Nucleus accumbens (tissue), 56 donors: ENCODE measurements at regions not wholly inside any gene's neighbourhood (a gene's known extent, or its start where the extent isn't known, plus 50 kb on each side); places are given as distances from the start of the nearest gene placed in this dataset.
"Not testable (repeated sequence)": the region's sequence is repeated elsewhere in the genome, so short reads cannot be mapped to it uniquely, and the experiment has no call there.

Experiments
- DNase-seq, 56 donors: peaks; one replicate each; lab custom pipeline; 2025; lab: John Stamatoyannopoulos, UW

DNA sequence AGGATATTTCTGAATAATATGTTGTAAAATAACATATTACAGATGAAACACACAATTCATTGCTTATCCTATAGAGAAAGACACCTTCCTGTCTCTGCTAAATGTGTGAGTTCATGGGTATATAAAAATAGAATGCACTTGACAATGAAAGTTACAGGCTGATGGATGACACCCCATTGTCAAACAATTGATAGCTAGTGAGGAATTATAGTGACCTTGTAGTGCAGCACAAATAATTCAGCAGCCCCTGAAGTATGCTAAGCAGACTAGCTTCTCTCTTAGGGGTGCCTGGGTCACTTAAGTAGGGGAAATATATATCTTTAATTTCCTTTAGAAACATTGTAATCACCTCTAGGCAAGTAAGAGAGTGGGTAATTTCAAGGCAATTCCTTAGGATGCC is 826.2 kb downstream of the CDH8 start:
- DNase-seq: no peak

DNA sequence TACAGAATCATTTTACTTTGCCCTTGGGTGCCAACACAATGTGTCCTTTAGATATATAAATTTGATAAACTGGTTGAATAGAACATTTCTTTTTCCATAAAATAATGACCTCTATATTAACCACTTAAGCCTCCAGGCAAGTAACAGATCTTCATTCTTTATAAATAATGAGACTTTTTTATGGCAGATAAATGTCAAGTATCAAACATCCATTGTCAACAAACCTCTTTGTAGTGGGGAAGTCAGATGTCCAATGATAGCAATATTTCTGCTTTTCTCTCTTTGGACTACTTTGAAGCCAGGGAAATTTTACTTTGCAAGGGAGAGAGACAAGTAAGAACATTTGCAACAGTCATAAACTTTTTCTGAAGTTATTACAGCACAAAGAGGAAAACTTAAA is 841.2 kb downstream of the CDH8 start:
- DNase-seq: no peak

DNA sequence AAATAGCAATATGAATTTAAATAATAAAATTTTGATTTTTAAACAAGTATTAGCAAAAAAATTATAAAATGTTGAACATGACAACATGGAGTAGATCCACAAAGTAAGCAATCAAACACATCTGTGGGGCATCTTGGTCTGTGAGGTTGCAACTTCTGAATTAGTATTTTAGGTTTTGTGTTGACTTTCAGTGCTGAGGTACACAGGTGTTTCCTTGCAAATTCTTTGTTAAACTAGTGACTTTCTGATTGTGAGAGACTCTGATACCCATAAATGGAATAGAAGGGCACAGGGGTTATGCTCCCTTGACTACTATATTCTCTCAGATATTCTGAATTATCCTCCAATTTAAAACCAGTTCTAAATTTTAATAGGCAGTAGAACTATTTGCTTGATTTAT is 841.7 kb downstream of the CDH8 start:
- DNase-seq: no peak

DNA sequence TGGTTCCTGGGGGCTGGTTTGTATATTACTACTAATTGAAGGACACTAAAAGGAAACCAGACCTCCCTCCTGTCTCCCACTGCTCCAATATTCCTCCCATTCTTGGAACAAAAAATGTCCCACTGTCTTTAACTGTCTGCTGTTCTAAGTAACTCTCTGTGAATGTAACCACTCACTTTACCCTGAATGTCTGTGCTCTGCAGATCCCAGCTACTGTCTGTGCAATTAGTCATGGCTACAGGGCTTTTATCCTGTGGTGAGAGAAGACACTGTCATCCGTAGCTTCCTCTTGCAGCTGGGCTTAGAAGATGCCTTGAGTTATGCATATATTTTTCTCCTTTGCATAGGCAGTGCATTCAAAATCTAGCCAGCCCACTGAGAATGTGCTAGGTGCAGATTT is 853.8 kb downstream of the CDH8 start:
- no peak for DNase-seq

DNA sequence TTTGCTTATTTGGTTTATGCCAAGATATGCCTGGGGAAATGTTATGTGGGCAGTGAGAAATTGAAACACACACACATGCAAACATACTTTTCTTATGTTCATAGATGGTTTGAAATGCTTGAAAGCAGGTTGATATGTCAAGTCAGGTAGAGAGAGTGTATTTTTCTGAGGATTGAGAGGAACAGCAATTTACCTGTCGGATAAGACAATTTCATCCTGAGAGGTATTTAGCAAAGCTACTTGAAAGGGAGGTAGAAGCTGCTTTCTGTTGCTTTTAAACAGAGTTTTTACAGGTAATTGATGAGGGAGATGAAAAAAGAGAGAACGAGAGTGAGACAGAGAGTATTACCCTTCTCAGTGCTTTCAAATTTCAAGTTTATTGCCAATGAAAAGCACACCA is 854.3 kb downstream of the CDH8 start:
- no peak for DNase-seq

DNA sequence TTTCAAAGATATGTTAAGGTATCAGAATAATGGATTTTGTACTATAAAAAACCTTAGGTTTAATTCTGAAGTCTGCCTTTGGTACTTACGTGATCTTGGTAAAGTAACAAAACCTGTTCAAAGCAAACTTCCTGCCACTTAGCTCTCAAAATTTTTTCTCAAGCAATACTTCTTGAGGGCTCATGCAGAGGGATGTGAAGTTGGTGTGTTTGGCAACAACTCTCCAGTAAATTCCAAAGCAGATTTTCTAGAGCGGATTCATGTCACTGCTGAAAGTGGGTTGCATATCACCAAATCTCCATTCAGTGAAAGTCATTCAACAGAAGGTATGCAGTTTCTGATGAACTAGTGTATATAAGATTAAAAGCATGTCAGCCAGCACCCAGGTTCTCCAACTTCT is 856.7 kb downstream of the CDH8 start:
- no peak for DNase-seq

DNA sequence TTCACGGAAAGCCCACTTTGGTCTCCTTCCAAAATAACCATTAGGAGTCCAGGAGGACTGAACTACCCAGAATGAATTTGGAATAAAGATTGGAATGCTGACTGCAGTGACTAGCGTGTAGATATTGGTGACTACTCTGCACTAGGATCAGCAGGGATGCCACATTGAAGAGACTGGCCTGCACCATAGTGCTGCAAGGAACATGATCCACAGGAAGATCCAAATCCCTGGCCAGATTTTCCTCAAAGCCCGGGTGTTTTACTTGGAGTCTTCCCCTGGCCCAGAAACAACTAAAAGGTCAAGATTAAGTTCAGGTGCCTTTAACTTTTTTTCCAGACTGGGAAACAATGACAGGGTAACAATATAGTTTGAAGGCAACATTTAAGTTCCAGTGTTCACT is 870.4 kb downstream of the CDH8 start:
- no peak for DNase-seq

DNA sequence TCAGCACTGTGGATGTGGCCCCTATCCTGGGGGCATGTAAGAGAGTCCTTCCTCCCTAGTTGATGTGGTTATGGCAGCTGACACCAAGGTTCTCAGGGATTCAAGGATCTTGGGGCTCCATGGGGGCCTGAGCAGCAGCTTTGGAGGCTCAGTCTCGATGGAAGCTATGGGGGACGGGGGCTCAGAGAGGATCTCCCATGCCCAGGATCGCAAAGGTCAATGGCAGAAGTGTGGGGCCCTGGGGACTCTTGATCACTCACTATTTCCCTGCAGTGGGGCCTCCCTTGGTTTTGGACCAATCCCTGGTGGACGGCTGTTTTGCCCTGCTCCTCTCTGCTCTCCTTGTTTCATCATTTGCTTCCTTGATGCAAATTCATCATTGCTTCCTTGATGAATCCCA is 885.9 kb downstream of the CDH8 start:
- no peak for DNase-seq

DNA sequence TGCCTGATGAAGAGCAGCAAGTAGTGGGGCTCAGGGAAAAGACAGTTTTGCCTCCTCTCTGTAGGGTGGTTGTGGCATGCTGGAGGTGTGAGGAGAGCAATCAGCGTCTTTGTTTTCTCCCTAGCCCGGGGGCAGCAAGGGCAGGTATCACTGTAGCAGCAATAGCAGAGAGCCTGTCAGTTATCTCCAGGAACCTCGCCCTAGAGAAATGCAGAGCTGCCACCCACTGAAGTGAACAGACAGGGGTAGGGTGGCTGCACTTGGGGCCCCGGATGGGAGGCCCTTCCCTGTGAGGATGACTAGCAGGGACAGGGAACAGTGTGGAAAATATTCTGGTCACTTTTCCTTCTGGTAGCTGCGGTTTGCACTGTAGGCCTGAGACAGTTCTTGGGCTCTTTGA is 886.5 kb downstream of the CDH8 start:
- DNase-seq: no peak

DNA sequence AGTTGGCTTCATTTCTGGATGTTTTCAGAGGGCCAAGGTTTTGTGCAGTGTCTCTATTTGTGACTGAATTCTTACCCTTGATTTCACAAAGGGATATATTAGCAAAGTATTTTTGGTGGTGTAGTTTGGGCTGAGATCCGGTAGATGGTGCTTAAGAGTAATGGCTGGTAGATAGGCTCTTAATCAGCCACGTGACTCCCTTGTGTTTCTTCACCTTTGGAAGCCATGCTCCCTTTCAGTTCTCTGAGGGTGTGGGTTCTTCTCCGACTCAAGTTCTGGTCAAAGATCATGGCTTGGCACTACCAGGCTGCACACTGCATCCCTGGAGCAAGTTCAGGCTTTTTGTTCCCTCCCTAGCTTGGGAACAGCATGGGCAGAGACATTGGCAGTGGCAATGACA is 887.3 kb downstream of the CDH8 start:
- DNase-seq: no peak

DNA sequence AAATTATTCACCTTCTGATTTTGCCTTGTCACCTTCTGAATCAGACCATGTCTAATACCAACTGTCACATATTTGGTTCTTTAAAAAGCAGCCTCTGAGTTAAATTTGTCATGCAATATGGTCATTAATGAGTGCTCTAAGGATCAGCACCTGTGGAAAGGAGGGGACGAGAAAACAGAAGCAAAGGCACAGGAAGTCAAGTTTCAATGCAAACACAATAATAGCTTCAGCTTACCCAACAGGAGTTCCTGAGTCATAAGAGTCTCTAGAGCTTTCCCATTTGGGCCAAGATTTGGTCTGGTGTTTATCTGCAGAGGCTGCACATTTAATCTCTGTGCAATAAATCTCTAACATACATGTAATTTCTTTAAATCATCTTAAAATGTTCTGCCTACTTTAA is 889.8 kb downstream of the CDH8 start:
- no peak for DNase-seq

DNA sequence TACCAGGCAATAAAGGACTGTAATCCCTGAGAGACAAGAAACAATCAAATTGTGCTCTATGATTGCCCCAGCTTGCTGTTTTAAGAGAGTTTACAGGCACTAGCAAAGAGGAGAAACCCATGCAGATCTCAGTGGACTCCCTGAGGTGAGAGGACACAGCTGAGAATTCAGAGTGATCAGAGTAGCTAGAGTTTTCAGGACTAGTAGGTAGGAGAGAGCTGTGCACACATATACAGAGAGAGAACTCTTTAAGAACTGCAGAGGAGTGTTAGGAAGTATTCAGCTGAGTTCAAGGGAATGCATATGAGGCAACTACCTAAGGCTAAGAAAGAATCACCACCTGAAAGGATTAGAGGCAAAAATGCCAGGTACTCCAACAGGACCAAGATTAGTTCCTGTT is 904.8 kb downstream of the CDH8 start:
- DNase-seq: no peak

DNA sequence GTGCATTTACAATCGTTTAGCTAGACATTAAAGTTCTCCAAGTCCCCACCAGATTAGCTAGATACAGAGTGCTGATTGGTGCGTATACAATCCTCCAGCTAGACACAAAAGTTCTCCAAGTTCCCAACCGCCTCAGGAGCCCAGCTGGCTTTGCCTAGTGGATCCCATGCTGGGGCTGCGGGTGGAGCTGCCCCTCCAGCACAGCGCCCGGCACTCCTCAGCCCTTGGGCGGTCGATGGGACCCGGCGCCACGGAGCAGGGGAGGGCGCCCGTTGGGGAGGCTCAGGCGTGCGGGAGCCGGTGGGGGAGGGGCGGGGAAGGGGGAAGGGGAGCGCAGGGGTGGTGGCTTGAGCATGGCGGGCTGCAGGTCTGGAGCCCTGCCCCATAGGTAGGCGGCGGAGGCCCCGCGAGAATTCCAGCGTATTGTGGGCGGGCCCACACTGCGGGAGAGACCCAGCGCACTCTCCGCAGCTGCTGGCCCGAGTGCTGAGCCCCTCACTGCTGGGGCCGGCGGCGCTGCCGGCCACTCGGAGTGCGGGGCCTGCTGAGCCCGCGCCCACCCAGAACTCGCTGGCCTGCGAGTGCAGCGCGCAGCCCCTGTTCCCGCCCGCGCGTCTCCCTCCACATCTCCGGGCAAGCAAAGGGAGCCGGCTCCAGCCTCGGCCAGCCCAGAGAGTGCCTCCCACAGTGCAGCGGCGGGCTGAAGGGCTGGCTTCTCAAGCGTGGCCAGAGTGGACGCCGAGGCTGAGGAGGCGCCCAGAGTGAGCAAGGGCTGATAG is 907.5 kb downstream of the CDH8 start:
- no peak for DNase-seq

DNA sequence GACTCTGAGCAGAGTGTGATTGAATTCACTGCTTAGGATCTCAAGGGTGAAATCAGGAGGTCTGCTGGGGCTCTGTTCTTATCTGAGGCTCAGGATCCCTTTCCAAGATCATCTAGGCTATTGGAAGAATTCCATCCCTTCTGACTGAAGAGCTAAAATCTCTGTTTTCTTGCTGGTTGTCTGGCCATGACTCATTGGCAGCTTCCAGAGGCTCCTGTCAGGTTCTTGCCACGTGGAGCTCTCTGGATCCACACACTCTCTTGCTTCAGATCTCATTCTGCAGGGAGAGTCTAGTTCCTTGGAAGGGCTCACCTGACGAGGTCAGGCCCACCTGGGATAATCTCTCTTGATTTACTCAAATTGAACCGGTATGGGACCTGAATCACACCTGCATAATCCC is 930.7 kb downstream of the CDH8 start:
- DNase-seq: no peak

DNA sequence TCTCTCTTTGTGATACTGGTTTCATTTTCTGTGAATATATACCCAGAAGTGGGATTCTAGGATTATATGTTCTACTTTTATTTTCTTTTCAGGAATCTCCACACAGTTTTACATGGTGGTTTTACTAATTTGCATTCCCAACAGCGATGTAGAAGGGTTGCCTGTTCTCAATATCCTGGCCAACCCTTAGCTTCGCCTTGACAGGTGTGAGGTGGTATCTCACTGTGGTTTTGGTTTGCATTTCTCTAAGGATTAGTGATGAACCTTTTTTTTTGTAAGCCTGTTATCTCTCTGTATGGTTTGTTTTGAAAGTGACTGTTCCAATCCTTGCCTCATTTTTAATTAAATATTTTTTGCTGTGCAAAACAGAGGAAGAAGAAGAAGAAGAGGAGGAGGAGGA is 937.7 kb downstream of the CDH8 start:
- DNase-seq: no peak

DNA sequence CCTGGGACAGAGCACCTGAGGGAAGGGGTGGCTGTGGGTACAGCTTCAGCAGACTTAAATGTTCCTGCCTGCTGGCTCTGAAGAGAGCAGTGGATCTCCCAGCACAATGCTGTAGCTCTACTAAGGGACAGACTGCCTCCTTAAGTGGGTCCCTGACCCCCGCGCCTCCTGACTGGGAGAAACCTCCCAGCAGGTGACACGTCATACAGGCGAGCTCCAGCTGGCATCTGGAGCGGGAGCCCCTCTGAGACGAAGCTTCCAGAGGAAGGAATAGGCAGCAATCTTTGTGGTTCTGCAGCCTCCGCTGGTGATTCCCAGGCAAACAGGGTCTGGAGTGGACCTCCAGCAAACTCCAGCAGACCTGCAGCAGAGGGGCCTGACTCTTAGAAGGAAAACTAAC is 944.9 kb downstream of the CDH8 start:
- not testable (repeated sequence) for DNase-seq

DNA sequence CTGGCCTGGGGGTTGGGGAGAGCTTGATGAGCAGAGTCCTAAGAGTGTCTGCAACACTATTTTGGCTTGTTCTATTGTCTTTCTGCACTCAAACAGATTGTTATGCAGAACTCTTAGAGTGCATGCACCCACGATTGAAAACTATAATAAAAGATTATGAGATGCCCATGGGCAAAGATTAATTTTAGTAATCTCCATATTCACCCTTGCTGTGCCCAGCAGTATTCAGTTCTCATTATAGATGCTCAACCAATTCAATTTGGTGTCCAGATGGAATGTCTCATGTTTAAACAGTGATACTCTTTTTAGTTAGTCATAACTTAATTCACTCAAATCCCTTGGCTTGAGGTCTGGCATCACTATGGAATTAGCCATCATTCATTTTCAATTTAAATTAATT is 952.5 kb downstream of the CDH8 start:
- DNase-seq: no peak

DNA sequence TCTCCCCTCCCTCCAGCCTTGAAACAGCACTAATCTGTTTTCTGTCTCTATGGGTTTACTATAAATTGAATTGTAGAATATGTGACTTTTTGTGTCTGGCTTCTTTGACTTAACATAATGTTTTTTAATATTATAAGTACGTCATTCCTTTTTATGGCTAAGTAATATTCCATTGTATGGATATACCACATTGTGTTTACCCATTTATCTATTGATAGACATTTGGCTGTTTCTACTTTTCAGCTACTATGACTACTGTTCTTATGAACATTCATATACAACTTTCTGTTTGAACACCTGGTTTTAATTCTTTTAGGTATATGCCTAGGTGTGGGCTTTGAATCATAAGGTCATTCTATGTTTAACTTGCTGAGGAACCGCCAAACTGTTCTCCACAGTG is 961.9 kb downstream of the CDH8 start:
- no peak for DNase-seq

DNA sequence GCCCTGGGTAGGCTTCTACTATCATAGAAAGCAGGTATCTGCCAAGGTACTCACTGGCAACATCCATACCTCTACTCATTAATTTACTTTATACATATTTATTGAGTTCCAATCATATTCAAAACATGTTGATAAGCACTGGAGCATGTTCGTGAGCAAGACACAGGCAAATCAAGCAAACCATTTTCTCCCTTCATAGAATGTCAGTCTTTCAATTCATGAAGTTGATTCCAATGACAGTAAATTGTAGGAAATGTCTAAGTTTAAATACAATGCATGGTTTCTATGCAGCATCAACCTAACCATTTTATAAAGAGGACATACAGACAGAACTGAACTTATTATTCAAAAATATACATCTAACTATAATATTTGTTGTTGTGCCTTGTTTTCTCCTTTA is 978.6 kb downstream of the CDH8 start:
- no peak for DNase-seq

DNA sequence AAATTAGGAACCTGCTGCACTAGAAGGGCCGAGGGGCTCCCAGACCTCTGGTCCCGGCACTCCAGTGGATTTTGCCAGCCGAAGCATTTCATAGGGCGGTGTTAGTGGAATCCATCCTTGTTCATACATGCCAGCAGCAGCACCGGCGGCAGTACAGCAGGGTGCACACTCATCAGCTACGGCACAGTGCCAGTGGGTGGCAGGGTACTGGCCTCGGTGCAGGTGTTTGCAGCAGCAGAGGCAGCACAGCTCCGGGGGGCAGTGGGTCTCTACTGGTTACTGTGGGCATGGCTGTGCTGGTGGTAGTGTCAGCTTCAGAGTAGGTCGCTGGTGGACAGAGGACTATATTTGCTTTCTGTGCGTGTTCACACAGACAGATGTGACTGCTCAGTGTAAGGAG is 985.7 kb downstream of the CDH8 start:
- no peak for DNase-seq

DNA sequence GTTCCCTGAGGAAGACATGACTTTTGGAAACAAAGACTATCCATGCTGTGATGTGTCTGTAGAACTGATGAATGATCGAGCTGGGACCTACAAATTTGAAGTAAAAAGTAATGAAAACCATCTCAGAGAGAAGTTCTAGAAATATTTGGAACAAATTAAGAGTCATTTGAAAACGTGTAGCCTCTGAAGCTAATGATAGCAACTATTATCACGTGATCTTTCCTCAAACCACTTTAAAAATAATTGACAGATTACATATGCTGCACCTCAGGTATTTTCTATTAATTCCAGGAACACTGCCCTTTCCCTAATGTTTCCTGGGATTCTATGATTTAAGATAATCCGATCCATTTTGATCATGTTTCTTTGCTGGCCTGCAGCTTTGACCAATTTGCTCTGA is 990.3 kb downstream of the CDH8 start:
- no peak for DNase-seq

DNA sequence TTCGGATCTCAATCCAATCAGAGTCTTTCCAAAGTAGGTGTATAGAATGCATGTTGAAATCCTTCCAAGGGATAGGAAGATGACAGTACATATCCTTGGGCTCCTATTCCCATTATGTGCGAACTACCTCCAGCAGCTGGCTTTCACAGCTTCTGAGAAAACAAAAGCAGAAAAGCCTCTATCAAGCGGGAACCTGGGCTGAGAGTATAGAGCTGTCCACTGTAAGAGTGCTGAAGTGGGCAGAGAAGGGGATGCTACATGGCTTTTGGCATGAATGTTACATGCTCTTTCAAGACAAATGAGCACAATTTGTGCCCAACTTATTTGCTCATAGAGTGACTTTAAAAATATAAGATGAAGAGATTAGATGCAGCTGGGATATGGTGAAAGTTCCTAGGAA is 993.5 kb downstream of the CDH8 start:
- DNase-seq: no peak

DNA sequence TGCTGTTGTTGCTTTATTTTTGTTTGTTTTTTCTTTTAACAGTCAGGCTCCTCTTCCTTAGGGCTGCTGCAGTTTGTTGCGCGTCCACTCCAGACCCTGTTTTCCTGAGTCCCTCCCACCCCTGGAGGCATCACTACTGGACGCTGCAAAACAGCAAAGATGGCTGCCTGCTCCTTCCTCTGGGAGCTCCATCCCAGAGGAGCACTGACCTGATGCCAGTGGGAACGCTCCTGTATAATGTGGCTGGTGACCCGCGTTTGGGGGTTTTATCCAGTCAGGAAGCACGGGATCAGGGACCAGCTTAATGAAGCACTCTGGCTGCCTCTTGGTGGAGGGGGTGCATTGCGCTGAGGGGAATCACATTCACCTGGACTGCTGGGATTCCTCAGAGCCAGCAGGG is 1005.6 kb downstream of the CDH8 start:
- no peak for DNase-seq
